ENCODE measurements at regions not wholly inside any gene's neighbourhood (a gene's known extent, or its start where the extent isn't known, plus 50 kb on each side); places are given as distances from the start of the nearest gene placed in this dataset.
"Not testable (repeated sequence)": the region's sequence is repeated elsewhere in the genome, so short reads cannot be mapped to it uniquely, and the experiment has no call there.

GRCh38 chr4:188578657-188579056 lies 439.4 kb downstream of the TRIML1 start:
- DNase-seq: no peak

DNA sequence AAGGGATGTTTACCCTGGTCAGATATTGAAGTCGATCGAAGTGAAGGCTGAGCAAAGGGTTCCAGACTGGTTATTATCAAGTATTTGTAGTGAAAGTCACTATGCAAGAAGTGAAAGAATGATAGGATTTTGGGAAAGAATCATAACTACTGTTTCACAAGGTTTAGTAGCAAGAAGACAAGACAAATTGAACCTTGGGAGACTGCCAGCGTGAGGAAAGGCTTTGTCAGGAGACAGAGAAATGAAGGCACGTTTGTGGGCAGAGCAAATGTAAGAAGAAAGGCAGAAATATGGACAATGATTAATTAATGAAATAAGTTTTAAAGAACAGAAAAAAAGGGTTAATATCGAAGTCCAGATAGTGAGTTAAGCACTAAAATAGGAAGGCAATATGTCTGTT lies 456.8 kb downstream of the TRIML1 start:
- no peak for DNase-seq

- DNase-seq: no peak
These were observed 464.4 kb downstream of the TRIML1 start for GRCh38 chr4:188603646-188604045.

DNA sequence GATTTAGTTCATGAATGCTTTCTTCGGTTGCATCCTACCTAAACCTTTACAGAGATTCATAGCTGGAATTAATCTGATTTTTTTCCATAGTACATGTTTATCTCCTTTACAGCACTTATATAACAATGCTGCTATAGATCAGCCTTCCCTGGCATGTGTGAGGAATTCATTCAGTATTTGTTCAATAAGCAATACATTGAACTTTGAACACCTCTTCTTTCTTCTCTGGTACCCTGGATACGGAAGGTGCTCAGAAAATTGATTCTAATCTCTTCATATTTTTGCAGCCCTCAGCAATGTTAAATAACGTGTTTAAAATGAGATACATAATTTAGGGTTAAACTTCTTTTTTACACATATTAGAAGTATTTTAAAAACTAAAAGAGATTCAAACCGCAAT lies 467.4 kb downstream of the TRIML1 start:
- DNase-seq: no peak

DNA sequence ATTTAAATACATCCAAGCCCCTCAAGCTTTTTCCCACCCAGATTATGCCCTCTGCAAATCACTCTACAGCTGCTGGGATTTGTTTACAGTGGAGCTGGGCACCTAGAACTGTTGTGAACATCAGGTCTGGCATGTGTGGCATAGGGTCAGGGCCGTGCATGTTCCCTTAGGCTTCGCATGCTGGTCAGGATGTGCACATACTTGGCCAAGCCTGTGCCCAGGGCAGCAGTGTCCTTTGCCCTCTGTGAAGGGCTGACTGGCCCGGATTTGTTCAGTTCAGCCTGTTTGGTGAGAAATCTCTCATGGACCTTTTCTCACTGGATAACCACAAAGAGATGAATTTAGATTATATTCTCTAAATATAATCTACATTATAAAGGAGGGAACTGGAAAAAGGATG lies 471.9 kb downstream of the TRIML1 start:
- DNase-seq: no peak

GRCh38 chr4:188612659-188613058 lies 473.4 kb downstream of the TRIML1 start:
- no peak for DNase-seq

- no peak for DNase-seq
These were observed 474.7 kb downstream of the TRIML1 start for GRCh38 chr4:188613976-188614375.

DNA sequence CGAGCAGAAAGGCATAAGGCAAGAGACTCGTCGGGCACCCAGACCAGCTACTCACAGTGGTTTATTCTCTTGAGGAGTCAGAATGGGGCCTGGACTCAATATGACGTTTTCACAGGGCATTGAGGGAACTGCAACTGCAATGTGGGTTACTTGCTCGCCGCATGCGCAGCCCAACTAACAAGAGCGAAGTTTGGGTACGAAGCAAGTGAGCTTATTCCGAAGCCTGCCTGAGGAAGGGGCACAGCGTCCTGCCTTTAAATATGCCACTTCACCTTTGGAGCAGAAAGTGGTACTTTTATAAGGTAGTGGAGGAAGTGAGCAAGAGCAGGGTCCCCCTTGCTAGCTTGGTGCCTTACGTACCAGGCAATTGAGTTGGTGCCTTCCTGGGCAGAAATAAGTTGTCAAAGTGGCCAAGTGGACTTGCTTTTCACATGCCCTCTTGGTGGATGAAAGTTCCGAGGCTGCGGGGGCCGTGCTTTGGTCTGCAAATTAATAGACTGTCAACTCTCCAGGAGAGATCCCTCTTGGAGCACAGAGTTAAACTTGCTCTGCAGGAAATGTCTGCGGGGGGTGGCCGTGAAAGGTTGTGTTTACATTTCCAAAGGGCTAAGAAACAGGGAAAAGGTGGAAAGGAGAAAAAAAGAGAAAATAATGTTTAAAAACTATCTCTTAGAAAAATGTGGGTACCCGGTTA lies 480.4 kb downstream of the TRIML1 start:
- no peak for DNase-seq

DNA sequence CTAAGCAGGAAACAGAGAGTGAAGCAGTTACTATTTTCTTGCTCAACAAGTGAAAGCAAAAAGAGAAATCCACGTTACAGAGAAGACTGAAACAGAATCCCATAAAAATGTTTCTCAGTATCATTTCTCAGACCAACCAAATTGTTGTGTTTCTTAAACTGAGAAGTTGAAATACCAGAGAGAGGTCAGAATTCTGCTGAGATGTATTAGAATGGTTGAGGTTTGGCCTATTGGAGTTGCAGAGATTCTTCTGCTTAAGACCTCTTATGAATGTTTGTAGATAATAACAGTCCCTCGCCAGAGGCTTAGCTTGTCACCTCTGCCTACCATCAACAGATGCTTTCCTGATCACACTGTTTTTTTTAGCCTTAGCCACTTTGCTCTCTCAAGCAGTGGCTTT lies 481.4 kb downstream of the TRIML1 start:
- DNase-seq: no peak

DNA sequence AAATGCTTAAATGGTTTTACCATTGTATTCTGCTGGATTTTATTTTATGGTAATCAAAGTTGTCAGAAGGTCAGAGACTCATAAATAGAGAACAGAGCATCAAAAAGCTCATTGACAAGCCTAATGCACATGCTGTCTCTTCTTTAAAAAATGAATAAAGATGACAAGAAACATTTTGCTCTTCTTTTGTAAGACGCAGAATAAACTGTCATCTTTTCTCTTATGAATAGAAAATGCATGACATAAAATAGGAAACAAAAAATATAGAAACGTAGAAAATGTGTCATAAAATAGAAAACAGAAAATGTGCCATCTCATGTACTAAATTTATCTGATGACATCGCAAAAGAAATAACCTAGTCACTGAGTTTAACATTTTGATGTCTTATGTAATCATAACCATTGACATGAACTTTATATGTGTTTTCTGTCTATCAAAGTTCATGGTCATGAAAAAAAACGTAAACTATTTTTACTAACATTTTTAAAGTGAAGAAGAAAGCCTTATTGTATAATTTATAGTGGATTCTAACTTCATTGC lies 484.1 kb downstream of the TRIML1 start:
- DNase-seq: no peak

- no peak for DNase-seq
These were observed 485.1 kb downstream of the TRIML1 start for GRCh38 chr4:188624370-188624769.

DNA sequence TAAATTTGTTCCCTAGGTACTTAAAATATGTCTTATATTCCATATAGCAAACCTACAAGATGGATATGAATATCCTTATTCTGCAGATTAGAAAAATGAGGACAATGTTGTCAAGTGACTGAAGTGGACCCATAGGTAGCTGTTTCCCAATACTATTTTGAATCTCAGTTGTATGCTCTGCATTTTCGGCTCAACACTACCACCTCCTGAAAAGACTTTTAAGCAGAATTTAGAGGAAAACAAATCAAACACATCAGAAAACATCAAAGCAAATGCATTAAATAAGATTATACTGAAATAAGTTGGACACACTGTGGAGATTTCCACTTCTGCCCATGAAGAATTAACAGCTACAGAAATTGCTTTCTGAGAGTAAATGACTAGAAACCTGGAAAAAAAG lies 488.7 kb downstream of the TRIML1 start:
- no peak for DNase-seq

GRCh38 chr4:188639479-188640100 lies 500.3 kb downstream of the TRIML1 start:
- no peak for DNase-seq

- no peak for DNase-seq
These were observed 508.7 kb downstream of the TRIML1 start for GRCh38 chr4:188647820-188648370.

DNA sequence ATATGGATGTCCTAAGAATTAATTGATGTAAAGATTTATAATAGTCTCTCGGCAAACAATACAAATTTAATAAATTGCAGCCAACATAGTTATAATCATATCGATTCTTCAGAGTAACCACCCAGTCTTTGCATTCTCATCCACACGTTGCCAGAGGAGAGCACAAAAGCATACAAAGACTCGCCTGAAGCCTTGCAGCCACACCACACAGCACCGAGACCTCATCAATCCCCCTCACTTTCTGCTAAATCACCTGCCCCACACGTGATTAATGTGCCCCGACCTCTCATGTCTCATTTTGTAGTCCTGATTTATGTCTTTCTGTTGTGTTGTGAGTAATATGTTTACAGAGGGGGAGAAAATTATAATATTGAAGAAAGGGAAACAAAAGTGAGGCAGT lies 510.4 kb downstream of the TRIML1 start:
- no peak for DNase-seq

DNA sequence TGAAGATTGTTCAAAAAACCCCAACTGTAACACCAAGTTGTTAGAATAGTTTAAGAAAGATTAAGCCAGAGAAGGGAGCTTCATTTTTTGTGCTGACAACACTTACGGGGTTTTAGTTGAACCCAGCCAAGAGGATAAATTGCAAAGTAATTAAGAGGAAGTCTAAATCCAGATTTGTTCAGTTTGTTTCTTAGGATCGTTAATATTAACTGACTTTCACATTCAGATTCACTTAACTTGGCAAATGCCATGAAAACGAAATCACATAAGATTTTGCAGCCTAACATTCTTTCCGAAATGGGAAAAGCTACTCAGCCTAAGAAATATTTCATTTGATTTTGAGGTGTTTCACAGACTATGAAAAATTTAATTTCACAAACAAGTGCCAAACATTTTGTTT lies 511.3 kb downstream of the TRIML1 start:
- DNase-seq: no peak

- DNase-seq: no peak
These were observed 518.1 kb downstream of the TRIML1 start for GRCh38 chr4:188657365-188657764.

DNA sequence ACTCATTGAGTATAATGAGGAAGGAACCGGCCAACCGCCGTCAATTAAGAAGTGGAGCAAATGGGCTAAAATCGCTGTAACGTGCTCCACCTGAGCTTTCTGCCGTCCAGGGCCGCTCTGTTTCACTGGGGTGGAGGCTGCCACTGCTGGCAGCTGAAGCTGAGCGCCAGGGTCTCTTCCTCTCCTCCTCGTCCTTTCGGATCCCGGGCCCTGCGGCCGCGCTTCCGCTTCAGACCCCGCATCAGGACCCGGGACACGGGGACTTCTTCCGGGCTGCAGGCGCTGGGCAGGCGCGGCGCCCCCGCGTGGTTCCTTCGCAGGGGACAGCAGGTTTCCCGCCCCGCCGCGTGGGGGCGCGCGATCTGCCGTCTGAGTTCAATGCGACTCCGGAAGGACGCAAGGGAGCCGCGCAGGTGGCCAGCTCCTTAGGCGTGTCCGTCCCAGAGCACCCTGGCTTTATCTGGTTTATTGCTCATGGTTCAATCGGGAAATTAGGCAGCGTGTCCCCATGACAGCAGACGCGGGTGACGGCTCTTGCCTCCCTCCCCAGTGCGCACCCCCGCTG lies 519.8 kb downstream of the TRIML1 start:
- DNase-seq: no peak

DNA sequence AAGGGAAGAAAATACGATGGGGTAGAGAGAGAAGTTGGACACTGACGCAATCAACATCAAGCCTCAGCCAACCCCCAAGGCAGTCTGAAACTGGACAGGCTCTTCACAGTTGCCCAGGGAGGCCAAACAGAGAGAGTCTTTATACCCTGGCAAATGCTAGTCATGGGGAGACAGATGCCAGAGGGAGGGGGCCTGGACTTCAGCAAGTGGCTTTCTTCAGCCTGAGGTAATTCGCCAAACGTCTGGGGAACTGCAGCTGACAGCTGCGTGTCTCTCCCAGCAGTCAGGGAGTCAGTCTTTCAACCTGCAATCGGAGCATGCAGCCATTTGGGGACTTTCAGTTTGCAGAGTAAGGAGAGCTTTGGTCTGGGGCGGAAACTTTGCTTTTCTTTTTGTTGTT lies 521.6 kb downstream of the TRIML1 start:
- DNase-seq: no peak

GRCh38 chr4:188661502-188661901 lies 522.3 kb downstream of the TRIML1 start:
- no peak for DNase-seq

DNA sequence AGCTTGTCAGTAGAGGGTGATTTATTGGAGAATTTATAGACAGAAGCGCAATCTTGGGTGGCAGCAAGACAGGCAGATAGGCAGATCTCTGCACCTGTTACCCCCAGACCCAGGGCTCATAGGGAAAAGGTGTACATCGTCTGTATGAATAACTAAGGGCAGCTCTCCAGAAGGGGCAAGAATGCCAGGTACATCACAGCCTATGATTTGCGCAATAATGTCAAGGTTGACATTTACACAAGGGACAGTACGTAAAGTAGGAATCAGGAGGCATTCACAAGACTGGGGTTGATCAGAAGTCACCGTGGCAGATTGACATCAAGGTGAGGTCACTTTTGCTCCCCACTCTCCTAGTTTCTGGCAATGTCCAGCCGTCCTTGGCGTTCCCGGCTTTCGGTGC lies 524.1 kb downstream of the TRIML1 start:
- DNase-seq: no peak

- DNase-seq: no peak
These were observed 526.5 kb downstream of the TRIML1 start for GRCh38 chr4:188665491-188666457.

DNA sequence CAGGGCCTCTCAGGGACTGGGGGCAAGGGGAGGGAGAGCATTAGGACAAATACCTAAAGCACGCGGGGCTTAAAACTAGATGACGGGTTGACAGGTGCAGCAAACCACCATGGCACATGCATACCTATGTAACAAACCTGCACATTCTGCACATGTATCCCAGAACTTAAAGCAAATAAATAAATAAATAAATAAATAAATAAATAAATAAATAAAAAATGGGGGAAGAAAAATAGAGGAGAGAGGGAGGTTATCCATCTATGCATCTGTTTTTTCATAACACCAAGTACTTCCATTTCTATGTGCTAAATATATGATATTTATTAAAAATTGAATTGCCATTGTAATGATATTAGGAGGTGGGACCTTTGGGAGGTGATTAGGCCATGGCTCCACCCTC lies 539.5 kb downstream of the TRIML1 start:
- not testable (repeated sequence) for DNase-seq
